RWPE1 (cell line): ENCODE measurements at regions not wholly inside any gene's neighbourhood (a gene's known extent, or its start where the extent isn't known, plus 50 kb on each side); places are given as distances from the start of the nearest gene placed in this dataset.

ENCODE experiments used
- CTCF ChIA-PET: fragments of 350-600 bp; sonication (Branson Sonifier 250); formaldehyde crosslinking; extraction: SDS; loops from one replicate; lab custom pipeline; 2021; lab: Yijun Ruan, JAX
- POLR2A ChIA-PET: fragments of 400-600 bp; formaldehyde crosslinking; extraction: SDS; loops from one replicate; lab custom pipeline; 2020; ENCODE audit warnings: antibody characterized with exemption; ENCODE audit not compliant: low non-redundant PET; lab: Yijun Ruan, JAX
- DNase-seq: peaks from one replicate; pipeline ENCODE4 v3.0.0; 2012; ENCODE audit warnings: low spot score
- H3K27ac ChIP-seq: fragments of 450-650 bp; 2 replicates; pipeline ENCODE4 v1.5.1; 2017
- CTCF ChIP-seq: fragments of 450-650 bp; conservative IDR thresholded peaks from 2 replicates; pipeline ENCODE4 v1.5.1; 2017; ENCODE audit warnings: low read depth, mild to moderate bottlenecking

- DNase-seq = no peak
- ChIA-PET POLR2A (no interaction called here), CTCF (interaction anchor here (0.7 kb wide), 1 partner anchor 1022 kb away, joined by 4 read pairs; no protein-coding TSS in a partner anchor)
- TF ChIP-seq CTCF = no peak
- no peak overlapping the region for H3K27ac ChIP-seq
These were observed 1573.8 kb downstream of the FAM181B start for GRCh38 chr11:81159900-81160299.

- no peak for DNase-seq
- CTCF ChIA-PET = no interaction called here
- POLR2A ChIA-PET = no interaction called here
- H3K27ac ChIP-seq = no peak overlapping the region
- no peak for TF ChIP-seq CTCF
These were observed 1598.1 kb downstream of the FAM181B start for GRCh38 chr11:81135570-81135969.

- ChIA-PET POLR2A (no interaction called here), CTCF (no interaction called here)
- no peak for TF ChIP-seq CTCF
- no peak overlapping the region for H3K27ac ChIP-seq
- no peak for DNase-seq
These were observed 1604.0 kb downstream of the FAM181B start for GRCh38 chr11:81129618-81130017.

- ChIA-PET CTCF (no interaction called here), POLR2A (no interaction called here)
- no peak for DNase-seq
- H3K27ac ChIP-seq = no peak overlapping the region
- no peak for TF ChIP-seq CTCF
These were observed 1620.9 kb downstream of the FAM181B start for GRCh38 chr11:81112718-81113117.

- H3K27ac ChIP-seq = no peak overlapping the region
- TF ChIP-seq CTCF = no peak
- ChIA-PET CTCF (no interaction called here), POLR2A (no interaction called here)
- no peak for DNase-seq
These were observed 1629.6 kb downstream of the FAM181B start for GRCh38 chr11:81104051-81104450.

GRCh38 chr11:81098471-81098870 lies 1635.2 kb downstream of the FAM181B start:
- POLR2A ChIA-PET = no interaction called here
- H3K27ac ChIP-seq = no peak overlapping the region
- CTCF ChIA-PET = no interaction called here
- DNase-seq = no peak
- TF ChIP-seq CTCF = no peak

GRCh38 chr11:81092522-81092921 lies 1641.1 kb downstream of the FAM181B start:
- no peak for TF ChIP-seq CTCF
- H3K27ac ChIP-seq = no peak overlapping the region
- ChIA-PET POLR2A (no interaction called here), CTCF (no interaction called here)
- DNase-seq = no peak
